Stimulated activated effector memory CD8-positive, alpha-beta T cell treated with anti-CD3 and anti-CD28 coated beads, Interleukin-12 subunit alpha, Interleukin-12 subunit beta, amount 100 ng/mL, for 72 hours (primary cell): ENCODE measurements at regions not wholly inside any gene's neighbourhood (a gene's known extent, or its start where the extent isn't known, plus 50 kb on each side); places are given as distances from the start of the nearest gene placed in this dataset.
A peak's percentile ranks its signal among the peaks of the same experiment; 100 is the strongest.

Experiments used
- ATAC-seq: fragments of 150-1000 bp; cut with Tn5 transposase; 2 replicates; pipeline ENCODE4 v1.10.0; 2021
- DNase-seq, 2 donors: peaks; one replicate each; pipeline ENCODE4 v3.0.0; 2021 to 2022; ENCODE audit warnings: low spot score in 2 of 2
- H3K27ac Mint-ChIP-seq: one replicate; pipeline ENCODE4 v1.8.0; 2022; ENCODE audit warnings: mild to moderate bottlenecking, mixed read lengths
- H3K36me3 Mint-ChIP-seq: one replicate; pipeline ENCODE4 v1.8.0; 2022; ENCODE audit warnings: mild to moderate bottlenecking, mixed read lengths
- H3K4me1 Mint-ChIP-seq: one replicate; pipeline ENCODE4 v1.8.0; 2022; ENCODE audit warnings: mixed read lengths
- H3K4me3 Mint-ChIP-seq: one replicate; pipeline ENCODE4 v1.8.0; 2022; ENCODE audit warnings: mild to moderate bottlenecking, mixed read lengths
- H3K9me3 Mint-ChIP-seq: one replicate; pipeline ENCODE4 v1.8.0; 2022; ENCODE audit warnings: mixed read lengths

DNA sequence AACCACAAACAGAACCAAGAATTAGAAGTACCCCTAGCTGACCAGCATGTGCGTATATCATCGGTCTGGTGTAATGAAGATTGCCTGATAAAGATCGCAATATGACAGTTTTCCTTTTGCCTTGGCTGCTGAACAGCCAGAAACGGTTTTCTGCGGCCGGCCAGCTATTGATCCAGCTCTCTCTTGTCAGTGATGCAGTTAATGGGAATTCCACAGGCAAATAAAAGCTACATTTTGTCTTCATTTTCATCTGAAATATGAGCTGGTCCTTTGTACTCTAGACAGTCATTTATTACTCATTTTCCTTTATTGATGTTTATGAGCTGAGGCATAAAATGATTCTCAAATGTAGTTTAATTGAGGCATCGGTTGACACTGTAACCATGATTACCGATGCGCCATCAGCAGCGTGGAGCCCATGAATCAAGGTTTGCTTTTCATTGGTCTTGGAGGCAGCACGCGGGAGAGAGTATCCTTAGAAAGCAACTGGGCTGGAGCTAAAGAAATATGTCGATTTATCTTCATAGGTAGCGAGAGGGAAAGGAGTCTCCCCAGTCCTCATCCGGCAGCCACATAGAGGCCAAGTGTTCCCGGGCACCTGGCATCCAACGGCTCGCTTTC lies 535.2 kb downstream of the GALR1 start:
- Mint-ChIP-seq H3K4me3 (no peak overlapping the region), H3K9me3 (no peaks in the 10 kb centered on the region), H3K4me1 (no peaks in the 10 kb centered on the region), H3K36me3 (no peaks in the 10 kb centered on the region), H3K27ac (no peak overlapping the region)
- DNase-seq (no peak), ATAC-seq (no peak)

- Mint-ChIP-seq H3K4me1 (no peaks in the 10 kb centered on the region), H3K27ac (no peak overlapping the region), H3K36me3 (no peaks in the 10 kb centered on the region), H3K9me3 (no peaks in the 10 kb centered on the region), H3K4me3 (no peak overlapping the region)
- DNase-seq (no peak), ATAC-seq (no peak)
These were observed 535.8 kb downstream of the GALR1 start for GRCh38 chr18:77785415-77785975.

DNA sequence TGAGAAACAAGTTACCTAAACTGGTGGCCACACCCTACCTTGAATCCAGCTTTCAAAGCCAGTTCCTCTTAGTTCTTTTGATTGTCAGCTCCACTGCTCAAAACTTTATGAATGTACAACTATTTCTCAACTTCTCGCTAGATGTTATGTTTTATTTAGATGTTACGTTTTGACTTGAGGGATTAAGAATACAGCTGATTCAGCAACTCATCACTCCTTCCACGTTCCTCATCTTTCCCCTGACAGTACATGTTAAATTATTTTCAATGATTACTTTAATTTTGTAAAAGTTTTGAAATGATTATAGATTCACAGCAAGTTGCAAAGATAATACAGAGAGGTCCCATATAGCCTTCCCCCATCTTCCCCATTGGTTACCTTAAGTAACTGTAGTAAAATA lies 553.4 kb downstream of the GALR1 start:
- DNase-seq, result no peak
- no peak overlapping the region for H3K27ac Mint-ChIP-seq
- no peaks in the 10 kb centered on the region for H3K4me1 Mint-ChIP-seq
- ATAC-seq, result no peak
- no peaks in the 10 kb centered on the region for H3K36me3 Mint-ChIP-seq
- no peaks in the 10 kb centered on the region for H3K9me3 Mint-ChIP-seq
- no peak overlapping the region for H3K4me3 Mint-ChIP-seq

- Mint-ChIP-seq H3K4me3 (no peak overlapping the region), H3K9me3 (no peaks in the 10 kb centered on the region), H3K27ac (no peak overlapping the region), H3K36me3 (no peaks in the 10 kb centered on the region), H3K4me1 (no peaks in the 10 kb centered on the region)
- DNase-seq, result no peak
- ATAC-seq, result no peak
These were observed 554.7 kb downstream of the GALR1 start for GRCh38 chr18:77804382-77804781.

DNA sequence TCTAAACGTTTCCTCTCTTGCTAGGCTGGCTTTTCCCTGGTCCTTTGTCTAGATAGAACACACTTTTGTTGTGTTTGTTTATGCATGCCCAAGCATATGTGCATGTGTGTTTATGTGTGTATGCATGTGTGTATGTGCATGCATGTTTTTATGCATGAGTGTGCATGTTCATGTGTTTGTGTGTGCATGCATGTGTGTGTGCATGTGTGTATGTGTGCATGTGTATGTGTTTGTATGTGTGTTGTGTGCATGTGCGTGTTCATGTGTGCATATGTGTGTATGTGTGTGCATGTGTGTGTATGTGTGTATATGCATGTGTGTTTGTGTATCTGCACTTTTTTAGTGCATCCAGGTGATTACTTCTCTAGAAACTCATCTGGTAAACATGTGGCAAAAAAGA lies 558.0 kb downstream of the GALR1 start:
- no peak for DNase-seq
- Mint-ChIP-seq H3K27ac (no peak overlapping the region), H3K4me3 (no peak overlapping the region), H3K36me3 (no peaks in the 10 kb centered on the region), H3K4me1 (no peaks in the 10 kb centered on the region), H3K9me3 (no peaks in the 10 kb centered on the region)
- ATAC-seq, result no peak

DNA sequence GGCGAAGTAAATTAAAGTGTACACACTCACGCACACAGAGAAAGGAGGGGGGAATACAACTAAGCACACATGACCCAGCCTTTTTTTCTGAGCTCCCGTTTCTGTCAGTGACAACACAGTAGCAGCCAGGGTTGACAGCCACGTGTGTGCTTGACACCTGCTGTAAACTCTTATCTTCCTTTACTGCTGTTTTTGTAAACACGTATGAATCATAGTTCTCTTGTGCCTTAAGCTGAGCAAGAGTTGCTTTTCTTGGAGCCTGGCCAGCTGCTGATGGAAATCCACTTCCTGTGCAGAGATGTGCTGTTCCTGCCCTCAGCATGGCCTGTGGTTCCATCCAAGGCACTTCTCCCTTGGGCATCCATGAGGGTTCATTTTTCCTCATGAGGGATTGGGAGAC lies 561.9 kb downstream of the GALR1 start:
- DNase-seq (no peak), ATAC-seq (no peak)
- no peaks in the 10 kb centered on the region for H3K4me1 Mint-ChIP-seq
- no peaks in the 10 kb centered on the region for H3K36me3 Mint-ChIP-seq
- H3K9me3 Mint-ChIP-seq, result no peaks in the 10 kb centered on the region
- no peak overlapping the region for H3K27ac Mint-ChIP-seq
- H3K4me3 Mint-ChIP-seq, result no peak overlapping the region

DNA sequence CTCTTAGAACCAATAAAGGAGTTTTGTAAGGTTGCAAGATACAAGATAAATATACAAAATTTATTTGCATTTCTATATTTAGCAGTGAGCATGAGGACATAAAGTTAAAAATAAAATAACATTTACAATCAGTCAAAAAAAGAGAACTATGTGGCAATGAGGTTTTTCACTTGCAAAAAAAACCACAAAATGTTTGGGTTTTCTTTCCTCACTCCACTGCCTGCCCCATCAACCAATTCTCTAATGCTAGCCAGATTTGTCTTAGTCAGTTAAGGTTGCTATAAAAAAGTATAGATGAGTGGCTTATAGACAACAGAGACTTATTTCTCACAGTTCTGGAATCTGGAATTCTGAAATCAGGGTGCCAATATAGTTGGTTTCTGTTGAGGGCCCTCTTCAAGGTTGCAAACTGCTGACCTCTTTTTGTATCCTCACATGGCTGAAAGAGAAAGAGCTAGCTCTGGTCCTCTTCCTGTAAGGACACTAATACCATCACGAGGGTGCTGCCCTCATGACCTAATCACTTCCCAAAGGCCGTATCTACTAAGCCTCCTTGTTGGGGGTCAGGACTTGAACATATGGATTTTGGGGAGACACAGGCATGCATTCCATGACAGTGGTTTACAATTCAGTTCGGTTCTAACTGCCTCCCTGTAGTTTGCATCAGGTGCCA lies 566.2 kb downstream of the GALR1 start:
- H3K4me1 Mint-ChIP-seq, result no peaks in the 10 kb centered on the region
- no peak overlapping the region for H3K27ac Mint-ChIP-seq
- ATAC-seq (no peak), DNase-seq (no peak)
- H3K4me3 Mint-ChIP-seq, result no peak overlapping the region
- no peaks in the 10 kb centered on the region for H3K36me3 Mint-ChIP-seq
- no peaks in the 10 kb centered on the region for H3K9me3 Mint-ChIP-seq

- Mint-ChIP-seq H3K4me1 (no peaks in the 10 kb centered on the region), H3K36me3 (no peaks in the 10 kb centered on the region), H3K27ac (no peak overlapping the region), H3K4me3 (no peak overlapping the region), H3K9me3 (no peaks in the 10 kb centered on the region)
- ATAC-seq (no peak), DNase-seq (no peak)
These were observed 568.7 kb downstream of the GALR1 start for GRCh38 chr18:77818328-77818727.

DNA sequence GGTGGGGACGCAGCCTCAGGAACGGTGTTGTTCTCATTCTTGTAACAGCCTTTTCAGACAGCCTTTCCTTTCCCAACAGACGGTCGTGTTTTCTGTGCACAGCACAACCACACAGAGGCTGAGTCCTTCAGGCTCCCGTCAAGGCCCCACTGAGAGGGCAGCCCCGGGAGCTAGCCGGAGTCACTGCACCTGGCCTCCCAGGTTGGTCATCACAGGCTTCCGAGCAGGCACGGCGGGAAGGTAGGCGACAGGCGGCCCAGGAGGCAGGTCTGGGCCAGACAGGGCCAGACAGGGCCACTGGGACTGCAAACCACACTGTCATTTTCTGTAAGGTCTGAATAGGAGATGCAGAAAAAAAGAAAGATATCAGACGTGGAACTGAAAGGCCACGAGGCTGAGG lies 570.8 kb downstream of the GALR1 start:
- DNase-seq (no peak), ATAC-seq (no peak)
- H3K9me3 Mint-ChIP-seq, result no peaks in the 10 kb centered on the region
- H3K36me3 Mint-ChIP-seq, result no peaks in the 10 kb centered on the region
- no peaks in the 10 kb centered on the region for H3K4me1 Mint-ChIP-seq
- no peak overlapping the region for H3K27ac Mint-ChIP-seq
- H3K4me3 Mint-ChIP-seq, result no peak overlapping the region

GRCh38 chr18:77821892-77822291 lies 572.2 kb downstream of the GALR1 start:
- no peak for ATAC-seq

GRCh38 chr18:77822632-77823031 lies 573.0 kb downstream of the GALR1 start:
- Mint-ChIP-seq H3K4me3 (no peak overlapping the region), H3K4me1 (no peaks in the 10 kb centered on the region), H3K36me3 (no peaks in the 10 kb centered on the region), H3K27ac (no peak overlapping the region), H3K9me3 (no peaks in the 10 kb centered on the region)
- ATAC-seq (no peak), DNase-seq (no peak)

More at GRCh38 chr18:77821892-77822291, 572.2 kb downstream of the GALR1 start:
- DNase-seq, result no peak
- Mint-ChIP-seq H3K27ac (no peak overlapping the region), H3K9me3 (no peaks in the 10 kb centered on the region), H3K4me3 (no peak overlapping the region), H3K36me3 (no peaks in the 10 kb centered on the region), H3K4me1 (no peaks in the 10 kb centered on the region)

- no peaks in the 10 kb centered on the region for H3K9me3 Mint-ChIP-seq
- no peak for DNase-seq
- no peak overlapping the region for H3K4me3 Mint-ChIP-seq
- H3K36me3 Mint-ChIP-seq, result no peaks in the 10 kb centered on the region
- no peak for ATAC-seq
- no peak overlapping the region for H3K27ac Mint-ChIP-seq
- no peaks in the 10 kb centered on the region for H3K4me1 Mint-ChIP-seq
These were observed 584.2 kb downstream of the GALR1 start for GRCh38 chr18:77833807-77834206.

GRCh38 chr18:77851802-77852201 lies 602.2 kb downstream of the GALR1 start:
- ATAC-seq (no peak), DNase-seq (no peak)
- no peaks in the 10 kb centered on the region for H3K4me1 Mint-ChIP-seq
- H3K9me3 Mint-ChIP-seq, result no peaks in the 10 kb centered on the region
- H3K27ac Mint-ChIP-seq, result no peak overlapping the region
- H3K36me3 Mint-ChIP-seq, result no peaks in the 10 kb centered on the region
- no peak overlapping the region for H3K4me3 Mint-ChIP-seq

DNA sequence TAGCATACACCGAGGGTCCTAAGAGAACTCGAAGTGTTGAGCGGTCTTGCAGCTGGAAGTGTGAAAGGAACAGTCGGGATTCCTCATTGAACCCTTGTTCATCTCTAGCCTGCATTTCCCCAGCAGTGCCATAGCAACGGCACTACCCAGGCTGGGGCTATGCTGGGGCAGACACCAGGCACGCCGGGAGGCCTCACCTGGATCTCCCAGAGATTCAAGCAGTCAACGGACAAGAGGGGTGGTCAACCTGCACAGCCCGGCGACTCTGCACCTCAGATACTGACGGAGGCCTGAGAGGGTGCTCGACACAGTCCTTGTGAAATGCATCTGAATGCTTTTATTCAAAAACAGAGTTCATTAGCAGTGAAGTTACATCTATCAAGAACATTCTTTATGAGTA lies 604.2 kb downstream of the GALR1 start:
- no peaks in the 10 kb centered on the region for H3K4me1 Mint-ChIP-seq
- DNase-seq, result no peak
- no peaks in the 10 kb centered on the region for H3K36me3 Mint-ChIP-seq
- peak; percentile 11 for ATAC-seq
- no peak overlapping the region for H3K4me3 Mint-ChIP-seq
- no peak overlapping the region for H3K27ac Mint-ChIP-seq
- no peaks in the 10 kb centered on the region for H3K9me3 Mint-ChIP-seq

DNA sequence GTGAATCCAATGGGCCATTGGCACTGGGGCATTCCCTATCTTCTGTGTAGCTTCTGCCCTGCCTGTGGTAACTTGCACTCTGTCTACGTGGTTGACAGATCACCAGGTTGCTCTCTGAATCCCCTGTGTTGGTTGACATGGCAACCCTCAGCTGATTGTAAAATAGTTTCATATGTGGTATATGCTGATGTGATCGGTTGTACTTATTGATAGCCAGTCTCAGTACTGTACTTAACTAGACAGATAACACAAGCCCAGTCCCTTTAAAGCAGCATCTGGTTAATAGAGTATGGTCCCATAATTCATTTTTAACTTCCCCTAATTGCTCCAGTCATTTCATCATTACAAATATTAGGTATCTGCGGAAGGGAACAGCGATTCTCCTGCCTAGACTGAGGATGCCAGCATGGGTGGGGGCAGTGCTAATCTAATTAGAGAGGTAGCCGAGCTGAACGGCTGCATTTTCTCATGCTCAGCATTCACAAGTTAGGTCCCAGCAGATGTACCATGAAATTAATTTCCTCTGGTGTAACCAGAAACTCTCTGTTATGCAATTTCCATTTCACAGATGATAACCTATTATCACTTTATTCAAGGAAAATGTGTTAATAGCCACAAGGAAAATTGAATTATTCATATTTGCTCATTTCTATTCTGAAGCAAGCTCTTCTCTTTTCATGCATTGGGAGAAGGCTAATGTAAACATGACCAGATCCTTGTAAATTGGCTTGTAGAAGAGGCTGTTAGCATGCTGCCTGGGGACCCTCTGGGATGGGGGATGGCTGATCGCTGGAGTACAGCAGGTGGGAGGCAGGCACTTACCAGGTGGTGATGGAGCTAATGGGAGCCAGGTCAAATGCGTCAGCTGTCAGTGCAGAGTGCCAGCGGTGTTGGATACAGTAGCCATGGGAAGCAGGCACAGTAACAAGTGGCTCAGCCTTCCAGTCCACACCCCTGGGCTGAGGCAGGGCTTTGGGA lies 608.3 kb downstream of the GALR1 start:
- H3K27ac Mint-ChIP-seq, result no peak overlapping the region
- H3K4me3 Mint-ChIP-seq, result no peak overlapping the region
- H3K36me3 Mint-ChIP-seq, result no peaks in the 10 kb centered on the region
- ATAC-seq (no peak), DNase-seq (no peak)
- H3K4me1 Mint-ChIP-seq, result no peaks in the 10 kb centered on the region
- no peaks in the 10 kb centered on the region for H3K9me3 Mint-ChIP-seq
